Astrocyte (in vitro differentiated cells and primary cell): ENCODE measurements at regions not wholly inside any gene's neighbourhood (a gene's known extent, or its start where the extent isn't known, plus 50 kb on each side); places are given as distances from the start of the nearest gene placed in this dataset.

ENCODE experiments used
- DNase-seq: peaks from one replicate; pipeline ENCODE4 v3.0.0-alpha.2; 2010; ENCODE audit warnings: low read depth
- FAIRE-seq: peaks from 2 replicates; lab custom pipeline; 2011; peaks lifted over from hg19 to GRCh38; lab: Jason Lieb, UNC
- H2AFZ ChIP-seq: 2 replicates; pipeline ENCODE4 v1.6.0; 2012; ENCODE audit warnings: low read depth, low read length, inconsistent platforms
- H3K27ac ChIP-seq: 2 replicates; pipeline ENCODE4 v1.5.1; 2011; ENCODE audit warnings: low read depth, low read length, inconsistent platforms
- H3K27me3 ChIP-seq: 2 replicates; pipeline ENCODE4 v1.6.0; 2011; ENCODE audit warnings: low read length, inconsistent platforms; ENCODE audit not compliant: insufficient read depth
- H3K36me3 ChIP-seq: 2 replicates; pipeline ENCODE4 v1.5.1; 2011; ENCODE audit warnings: low read length, inconsistent platforms; ENCODE audit not compliant: insufficient read depth
- H3K4me1 ChIP-seq: 2 replicates; pipeline ENCODE4 v1.5.1; 2011; ENCODE audit warnings: low read length, inconsistent platforms; ENCODE audit not compliant: insufficient read depth
- H3K4me2 ChIP-seq: 2 replicates; pipeline ENCODE4 v1.6.0; 2012; ENCODE audit warnings: low read length, inconsistent platforms
- H3K4me3 ChIP-seq: 2 replicates; pipeline ENCODE4 v1.5.1; 2011; ENCODE audit warnings: low read depth, mild to moderate bottlenecking, low read length, inconsistent platforms; ENCODE audit not compliant: insufficient read depth
- H3K79me2 ChIP-seq: 2 replicates; pipeline ENCODE4 v1.6.0; 2012; ENCODE audit warnings: mild to moderate bottlenecking, low read length, inconsistent platforms; ENCODE audit not compliant: insufficient read depth
- H3K9ac ChIP-seq: 2 replicates; pipeline ENCODE4 v1.6.0; 2012; ENCODE audit warnings: mild to moderate bottlenecking, low read length, inconsistent platforms
- H3K9me3 ChIP-seq: 2 replicates; pipeline ENCODE4 v1.5.1; 2012; ENCODE audit warnings: low read depth, mild to moderate bottlenecking, low read length, inconsistent platforms; ENCODE audit not compliant: insufficient read depth
- H4K20me1 ChIP-seq: 2 replicates; pipeline ENCODE4 v1.6.0; 2012; ENCODE audit warnings: low read length, inconsistent platforms; ENCODE audit not compliant: insufficient read depth
- H3K27ac Mint-ChIP-seq: one replicate; pipeline ENCODE4 v1.8.0; 2021; ENCODE audit warnings: mild to moderate bottlenecking, mixed read lengths; ENCODE audit not compliant: unreplicated experiment
- H3K27me3 Mint-ChIP-seq: one replicate; pipeline ENCODE4 v1.8.0; 2021; ENCODE audit warnings: low read depth, mixed read lengths; ENCODE audit not compliant: unreplicated experiment
- H3K36me3 Mint-ChIP-seq: one replicate; pipeline ENCODE4 v1.8.0; 2021; ENCODE audit warnings: low read depth, mixed read lengths; ENCODE audit not compliant: unreplicated experiment
- H3K4me1 Mint-ChIP-seq: one replicate; pipeline ENCODE4 v1.8.0; 2021; ENCODE audit warnings: low read depth, mixed read lengths; ENCODE audit not compliant: unreplicated experiment
- H3K4me3 Mint-ChIP-seq: one replicate; pipeline ENCODE4 v1.8.0; 2021; ENCODE audit warnings: mild to moderate bottlenecking, moderate library complexity, mixed read lengths; ENCODE audit not compliant: unreplicated experiment
- H3K9me3 Mint-ChIP-seq: one replicate; pipeline ENCODE4 v1.8.0; 2021; ENCODE audit warnings: mild to moderate bottlenecking, mixed read lengths; ENCODE audit not compliant: unreplicated experiment
- EZH2 ChIP-seq: IDR thresholded peaks from 2 replicates; pipeline ENCODE4 v1.6.1; 2012; ENCODE audit warnings: mild to moderate bottlenecking, low read length, inconsistent platforms; ENCODE audit not compliant: insufficient read depth
- TF ChIP-seq, protein P1 (sequence below): IDR thresholded peaks from 2 replicates; pipeline ENCODE4 v1.5.1; 2011; ENCODE audit warnings: low read depth, mild to moderate bottlenecking, inconsistent platforms, low read length, moderate library complexity; ENCODE audit not compliant: insufficient read depth

DNA sequence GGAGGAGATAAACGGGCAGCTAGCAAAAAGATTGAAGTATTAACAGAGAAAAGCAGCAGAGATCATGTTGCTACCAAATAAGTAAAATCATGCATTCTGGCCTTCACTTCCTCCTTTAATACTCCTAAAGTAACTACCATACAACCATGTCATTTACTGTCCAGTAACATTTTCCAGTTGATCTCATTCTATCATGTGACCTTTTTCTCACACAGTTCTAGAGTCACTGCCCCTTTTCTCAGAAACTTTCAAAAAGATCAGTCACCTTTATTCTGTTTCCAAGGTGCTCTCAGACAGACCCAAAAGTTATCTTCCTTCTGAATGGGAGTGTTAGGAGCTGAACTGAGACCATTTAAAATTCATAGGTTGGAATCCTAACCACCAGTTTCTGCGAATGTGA lies 984.4 kb downstream of the FAM181B start:
- Mint-ChIP-seq H3K27ac (no peak overlapping the region), H3K9me3 (no peaks in the 10 kb centered on the region), H3K27me3 (no peaks in the 10 kb centered on the region), H3K36me3 (no peaks in the 10 kb centered on the region), H3K4me3 (no peak overlapping the region), H3K4me1 (no peaks in the 10 kb centered on the region)
- TF ChIP-seq, protein P1, sequence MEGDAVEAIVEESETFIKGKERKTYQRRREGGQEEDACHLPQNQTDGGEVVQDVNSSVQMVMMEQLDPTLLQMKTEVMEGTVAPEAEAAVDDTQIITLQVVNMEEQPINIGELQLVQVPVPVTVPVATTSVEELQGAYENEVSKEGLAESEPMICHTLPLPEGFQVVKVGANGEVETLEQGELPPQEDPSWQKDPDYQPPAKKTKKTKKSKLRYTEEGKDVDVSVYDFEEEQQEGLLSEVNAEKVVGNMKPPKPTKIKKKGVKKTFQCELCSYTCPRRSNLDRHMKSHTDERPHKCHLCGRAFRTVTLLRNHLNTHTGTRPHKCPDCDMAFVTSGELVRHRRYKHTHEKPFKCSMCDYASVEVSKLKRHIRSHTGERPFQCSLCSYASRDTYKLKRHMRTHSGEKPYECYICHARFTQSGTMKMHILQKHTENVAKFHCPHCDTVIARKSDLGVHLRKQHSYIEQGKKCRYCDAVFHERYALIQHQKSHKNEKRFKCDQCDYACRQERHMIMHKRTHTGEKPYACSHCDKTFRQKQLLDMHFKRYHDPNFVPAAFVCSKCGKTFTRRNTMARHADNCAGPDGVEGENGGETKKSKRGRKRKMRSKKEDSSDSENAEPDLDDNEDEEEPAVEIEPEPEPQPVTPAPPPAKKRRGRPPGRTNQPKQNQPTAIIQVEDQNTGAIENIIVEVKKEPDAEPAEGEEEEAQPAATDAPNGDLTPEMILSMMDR, result no peak
- TF ChIP-seq EZH2, result no peak
- Histone ChIP-seq H3K9ac (no peak overlapping the region), H3K36me3 (no peaks in the 10 kb centered on the region), H2AFZ (no peak overlapping the region), H3K79me2 (no peaks in the 10 kb centered on the region), H3K4me3 (no peak overlapping the region), H3K4me1 (no peaks in the 10 kb centered on the region), H3K27ac (no peak overlapping the region), H3K27me3 (no peaks in the 10 kb centered on the region), H3K4me2 (no peak overlapping the region), H4K20me1 (no peaks in the 10 kb centered on the region), H3K9me3 (no peaks in the 10 kb centered on the region)
- DNase-seq, result no peak
- FAIRE-seq, result no peak

DNA sequence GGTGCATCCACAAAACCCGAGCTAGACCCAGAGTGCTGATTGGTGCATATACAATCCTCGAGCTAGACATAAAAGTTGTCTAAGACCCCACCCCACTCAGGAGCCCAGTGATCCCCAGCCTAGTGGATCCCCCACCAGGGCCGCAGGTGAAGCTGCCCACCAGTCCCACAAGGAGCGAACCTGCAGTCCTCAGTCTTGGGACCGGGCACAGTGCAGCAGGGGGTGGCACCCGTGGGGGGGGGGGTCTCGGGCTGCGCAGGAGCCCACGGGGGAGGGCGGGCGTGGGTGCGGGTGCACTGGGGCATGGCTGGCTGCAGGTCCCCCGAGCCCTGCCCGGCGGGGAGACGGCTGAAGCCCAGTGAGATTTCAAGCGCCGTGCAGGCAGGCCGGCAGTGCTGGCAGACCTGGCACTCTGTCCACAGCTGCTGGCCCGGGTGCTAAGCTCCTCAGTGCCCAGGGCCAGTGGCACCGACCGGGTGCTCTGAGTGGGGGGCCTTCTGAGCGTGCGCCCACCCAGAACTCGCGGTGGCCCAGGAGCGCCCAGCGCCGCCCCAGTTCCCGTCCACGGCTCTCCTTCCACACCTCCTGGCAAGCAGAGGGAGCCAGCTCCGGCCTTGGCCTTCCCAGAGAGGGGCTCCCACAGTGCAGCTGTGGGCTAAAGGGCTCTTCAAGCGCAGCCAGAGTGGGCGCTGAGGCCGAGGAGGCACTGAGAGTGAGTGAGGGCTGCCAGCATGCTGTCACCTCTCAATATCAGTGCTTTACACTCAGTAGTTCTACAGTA lies 989.1 kb downstream of the FAM181B start:
- DNase-seq, result no peak
- no peaks in the 10 kb centered on the region for H3K27me3 Mint-ChIP-seq
- Histone ChIP-seq H3K27me3 (no peaks in the 10 kb centered on the region), H3K36me3 (no peaks in the 10 kb centered on the region), H3K79me2 (no peaks in the 10 kb centered on the region), H2AFZ (no peak overlapping the region), H3K4me1 (no peaks in the 10 kb centered on the region), H3K27ac (no peak overlapping the region), H4K20me1 (no peaks in the 10 kb centered on the region), H3K9ac (no peak overlapping the region), H3K4me3 (no peak overlapping the region), H3K4me2 (no peak overlapping the region), H3K9me3 (no peaks in the 10 kb centered on the region)
- no peaks in the 10 kb centered on the region for H3K36me3 Mint-ChIP-seq
- H3K4me1 Mint-ChIP-seq, result no peaks in the 10 kb centered on the region
- peaks cover 2% of the 10 kb centered on the region for H3K9me3 Mint-ChIP-seq
- no peak overlapping the region for H3K4me3 Mint-ChIP-seq
- H3K27ac Mint-ChIP-seq, result no peak overlapping the region
- TF ChIP-seq, protein P1, result no peak
- no peak for TF ChIP-seq EZH2
- FAIRE-seq, result no peak

DNA sequence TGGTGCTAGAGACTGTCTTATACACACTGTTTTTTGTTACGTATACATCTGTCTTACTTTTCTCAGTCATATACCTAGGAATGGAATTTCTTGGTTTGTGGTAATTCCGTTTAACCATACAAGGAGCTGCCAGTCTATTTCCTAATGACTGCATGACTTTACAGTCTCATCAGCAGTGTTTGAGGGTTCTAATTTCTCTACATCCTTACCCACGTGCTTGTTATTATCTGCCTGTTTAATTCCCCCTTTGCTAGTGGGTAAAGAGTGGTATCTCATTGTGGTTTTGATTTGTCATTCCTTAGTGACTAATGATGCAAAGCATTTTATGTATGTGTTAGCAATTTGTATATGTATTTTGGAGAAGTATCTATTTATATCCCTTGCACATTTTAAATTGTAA lies 1008.0 kb downstream of the FAM181B start:
- Histone ChIP-seq H3K27ac (no peak overlapping the region), H3K9ac (no peak overlapping the region), H4K20me1 (no peaks in the 10 kb centered on the region), H2AFZ (no peak overlapping the region), H3K36me3 (no peaks in the 10 kb centered on the region), H3K4me3 (no peak overlapping the region), H3K9me3 (no peaks in the 10 kb centered on the region), H3K27me3 (no peaks in the 10 kb centered on the region), H3K4me1 (no peaks in the 10 kb centered on the region), H3K79me2 (no peaks in the 10 kb centered on the region), H3K4me2 (no peak overlapping the region)
- FAIRE-seq (no peak), DNase-seq (peak; percentile 53)
- H3K9me3 Mint-ChIP-seq, result peaks cover 13% of the 10 kb centered on the region
- no peaks in the 10 kb centered on the region for H3K36me3 Mint-ChIP-seq
- H3K4me1 Mint-ChIP-seq, result peaks cover 7% of the 10 kb centered on the region
- no peaks in the 10 kb centered on the region for H3K27me3 Mint-ChIP-seq
- peak overlapping the region; percentile 36 for H3K27ac Mint-ChIP-seq
- TF ChIP-seq, protein P1, result no peak
- TF ChIP-seq EZH2, result no peak
- no peak overlapping the region for H3K4me3 Mint-ChIP-seq
